IPS-15b (cell line): ENCODE measurements at regions not wholly inside any gene's neighbourhood (a gene's known extent, or its start where the extent isn't known, plus 50 kb on each side); places are given as distances from the start of the nearest gene placed in this dataset.

Source experiments
- H3K27me3 ChIP-seq: one replicate; pipeline ENCODE4 v1.6.1; 2013; ENCODE audit warnings: low read length; ENCODE audit not compliant: control insufficient read depth, insufficient read depth
- H3K36me3 ChIP-seq: one replicate; pipeline ENCODE4 v1.6.1; 2013; ENCODE audit warnings: low read length; ENCODE audit not compliant: control insufficient read depth, insufficient read depth
- H3K4me1 ChIP-seq: one replicate; pipeline ENCODE4 v1.6.1; 2013; ENCODE audit warnings: mild to moderate bottlenecking, low read length; ENCODE audit not compliant: control insufficient read depth, insufficient read depth
- H3K4me3 ChIP-seq: one replicate; pipeline ENCODE4 v1.5.1; 2013; ENCODE audit warnings: low read depth, low read length
- H3K9ac ChIP-seq: one replicate; pipeline ENCODE4 v1.6.1; 2013; ENCODE audit warnings: low read depth, mild to moderate bottlenecking, low read length
- H3K9me3 ChIP-seq: one replicate; pipeline ENCODE4 v1.6.1; 2013; ENCODE audit warnings: mild to moderate bottlenecking, low read length; ENCODE audit not compliant: control insufficient read depth, insufficient read depth

- Histone ChIP-seq H3K36me3 (no peaks in the 10 kb centered on the region), H3K4me1 (no peaks in the 10 kb centered on the region), H3K27me3 (no peaks in the 10 kb centered on the region), H3K9ac (no peak overlapping the region), H3K4me3 (no peak overlapping the region), H3K9me3 (no peaks in the 10 kb centered on the region)
Observed at GRCh38 chr11:36948460-36949127, 350.6 kb upstream of the RAG2 start.

- Histone ChIP-seq H3K36me3 (no peaks in the 10 kb centered on the region), H3K9me3 (no peaks in the 10 kb centered on the region), H3K27me3 (no peaks in the 10 kb centered on the region), H3K9ac (no peak overlapping the region), H3K4me1 (no peaks in the 10 kb centered on the region), H3K4me3 (no peak overlapping the region)
Observed at GRCh38 chr11:36945384-36945783, 347.3 kb upstream of the RAG2 start.

- Histone ChIP-seq H3K36me3 (no peaks in the 10 kb centered on the region), H3K9ac (no peak overlapping the region)
Observed at GRCh38 chr11:36933481-36933880, 335.4 kb upstream of the RAG2 start.

GRCh38 chr11:36931139-36931538 is 333.1 kb upstream of the RAG2 start:
- Histone ChIP-seq H3K4me1 (no peaks in the 10 kb centered on the region), H3K27me3 (no peaks in the 10 kb centered on the region), H3K36me3 (no peaks in the 10 kb centered on the region), H3K9ac (no peak overlapping the region), H3K4me3 (no peak overlapping the region), H3K9me3 (no peaks in the 10 kb centered on the region)

More at GRCh38 chr11:36933481-36933880, 335.4 kb upstream of the RAG2 start:
- H3K9me3 ChIP-seq, result no peaks in the 10 kb centered on the region
- no peaks in the 10 kb centered on the region for H3K4me1 ChIP-seq
- H3K27me3 ChIP-seq, result no peaks in the 10 kb centered on the region
- H3K4me3 ChIP-seq, result no peak overlapping the region

- no peaks in the 10 kb centered on the region for H3K4me1 ChIP-seq
- H3K9ac ChIP-seq, result no peak overlapping the region
- H3K27me3 ChIP-seq, result no peaks in the 10 kb centered on the region
- H3K9me3 ChIP-seq, result no peaks in the 10 kb centered on the region
- no peak overlapping the region for H3K4me3 ChIP-seq
- no peaks in the 10 kb centered on the region for H3K36me3 ChIP-seq
Observed at GRCh38 chr11:36930256-36930655, 332.2 kb upstream of the RAG2 start.

GRCh38 chr11:36929401-36929800 is 331.4 kb upstream of the RAG2 start:
- Histone ChIP-seq H3K4me1 (no peaks in the 10 kb centered on the region), H3K4me3 (no peak overlapping the region), H3K9ac (no peak overlapping the region), H3K27me3 (no peaks in the 10 kb centered on the region), H3K9me3 (no peaks in the 10 kb centered on the region), H3K36me3 (no peaks in the 10 kb centered on the region)

- Histone ChIP-seq H3K36me3 (no peaks in the 10 kb centered on the region), H3K4me3 (no peak overlapping the region), H3K4me1 (no peaks in the 10 kb centered on the region), H3K9me3 (no peaks in the 10 kb centered on the region), H3K9ac (no peak overlapping the region), H3K27me3 (no peaks in the 10 kb centered on the region)
Observed at GRCh38 chr11:36928621-36929020, 330.6 kb upstream of the RAG2 start.

GRCh38 chr11:36899800-36900199 is 301.8 kb upstream of the RAG2 start:
- no peaks in the 10 kb centered on the region for H3K4me1 ChIP-seq
- no peak overlapping the region for H3K4me3 ChIP-seq
- no peaks in the 10 kb centered on the region for H3K9me3 ChIP-seq
- H3K9ac ChIP-seq, result no peak overlapping the region
- no peaks in the 10 kb centered on the region for H3K36me3 ChIP-seq
- no peaks in the 10 kb centered on the region for H3K27me3 ChIP-seq

GRCh38 chr11:36890841-36891240 is 292.8 kb upstream of the RAG2 start:
- Histone ChIP-seq H3K27me3 (no peaks in the 10 kb centered on the region), H3K4me1 (no peaks in the 10 kb centered on the region), H3K9ac (no peak overlapping the region), H3K4me3 (no peak overlapping the region), H3K36me3 (no peaks in the 10 kb centered on the region), H3K9me3 (no peaks in the 10 kb centered on the region)

GRCh38 chr11:36890121-36890679 is 292.2 kb upstream of the RAG2 start:
- Histone ChIP-seq H3K27me3 (no peaks in the 10 kb centered on the region), H3K4me1 (no peaks in the 10 kb centered on the region), H3K4me3 (no peak overlapping the region), H3K36me3 (no peaks in the 10 kb centered on the region), H3K9ac (no peak overlapping the region), H3K9me3 (no peaks in the 10 kb centered on the region)

GRCh38 chr11:36885154-36885553 is 287.1 kb upstream of the RAG2 start:
- no peaks in the 10 kb centered on the region for H3K36me3 ChIP-seq
- H3K4me1 ChIP-seq, result no peaks in the 10 kb centered on the region
- H3K9me3 ChIP-seq, result no peaks in the 10 kb centered on the region
- no peak overlapping the region for H3K9ac ChIP-seq
- no peaks in the 10 kb centered on the region for H3K27me3 ChIP-seq
- no peak overlapping the region for H3K4me3 ChIP-seq

- Histone ChIP-seq H3K27me3 (no peaks in the 10 kb centered on the region), H3K9me3 (no peaks in the 10 kb centered on the region), H3K36me3 (no peaks in the 10 kb centered on the region), H3K9ac (no peak overlapping the region), H3K4me1 (no peaks in the 10 kb centered on the region), H3K4me3 (no peak overlapping the region)
Observed at GRCh38 chr11:36878737-36879136, 280.7 kb upstream of the RAG2 start.
